Smooth muscle cell of the brain vasculature (primary cell): ENCODE measurements at regions not wholly inside any gene's neighbourhood (a gene's known extent, or its start where the extent isn't known, plus 50 kb on each side); places are given as distances from the start of the nearest gene placed in this dataset.

Source experiments
- DNase-seq: peaks from one replicate; pipeline ENCODE4 v3.0.0-alpha.2; 2012; ENCODE audit warnings: low read depth, low spot score

GRCh38 chr5:171681061-171681460 lies 104.6 kb upstream of the SMIM23 start:
- DNase-seq, result no peak

GRCh38 chr5:171681677-171682076 lies 103.9 kb upstream of the SMIM23 start:
- no peak for DNase-seq

- DNase-seq, result no peak
Observed at GRCh38 chr5:171682801-171683200, 102.8 kb upstream of the SMIM23 start.

GRCh38 chr5:171684169-171684568 lies 101.4 kb upstream of the SMIM23 start:
- DNase-seq, result no peak

- DNase-seq, result no peak
Observed at GRCh38 chr5:171688696-171689495, 96.7 kb upstream of the SMIM23 start.

GRCh38 chr5:171689853-171690417 lies 95.7 kb upstream of the SMIM23 start:
- no peak for DNase-seq

- DNase-seq, result no peak
Observed at GRCh38 chr5:171692107-171692506, 93.5 kb upstream of the SMIM23 start.

GRCh38 chr5:171692936-171693335 lies 92.7 kb upstream of the SMIM23 start:
- DNase-seq, result no peak

GRCh38 chr5:171693412-171693811 lies 92.2 kb upstream of the SMIM23 start:
- DNase-seq, result no peak

GRCh38 chr5:171695804-171696203 lies 89.8 kb upstream of the SMIM23 start:
- DNase-seq, result no peak

- DNase-seq, result no peak
Observed at GRCh38 chr5:171697221-171698102, 88.2 kb upstream of the SMIM23 start.

GRCh38 chr5:171700318-171700912 lies 85.2 kb upstream of the SMIM23 start:
- DNase-seq, result no peak

GRCh38 chr5:171701100-171701541 lies 84.5 kb upstream of the SMIM23 start:
- no peak for DNase-seq

- DNase-seq, result no peak
Observed at GRCh38 chr5:171702135-171702770, 83.4 kb upstream of the SMIM23 start.

GRCh38 chr5:171703146-171703545 lies 82.5 kb upstream of the SMIM23 start:
- DNase-seq, result no peak

GRCh38 chr5:171705036-171705435 lies 80.6 kb upstream of the SMIM23 start:
- DNase-seq, result no peak

GRCh38 chr5:171705830-171706468 lies 79.7 kb upstream of the SMIM23 start:
- no peak for DNase-seq

- DNase-seq, result no peak
Observed at GRCh38 chr5:171706736-171707441, 78.7 kb upstream of the SMIM23 start.

GRCh38 chr5:171707442-171707792 lies 78.2 kb upstream of the SMIM23 start:
- DNase-seq, result no peak

GRCh38 chr5:171709930-171710329 lies 75.7 kb upstream of the SMIM23 start:
- DNase-seq, result no peak
